Right renal pelvis (tissue), 4 donors: ENCODE measurements at regions not wholly inside any gene's neighbourhood (a gene's known extent, or its start where the extent isn't known, plus 50 kb on each side); places are given as distances from the start of the nearest gene placed in this dataset.
A peak's percentile ranks its signal among the peaks of the same experiment; 100 is the strongest.
"Not testable (repeated sequence)": the region's sequence is repeated elsewhere in the genome, so short reads cannot be mapped to it uniquely, and the experiment has no call there.

ENCODE experiments used
- DNase-seq, 4 donors: peaks; one replicate each; pipeline ENCODE4 v3.0.0-alpha.2; 2013; ENCODE audit warnings: low read depth in 4 of 4, low spot score in 3 of 4, missing footprints in 1 of 4

- DNase-seq, result no peak
Measured at GRCh38 chr3:34407281-34407680, 608.9 kb downstream of the PDCD6IP start.

DNA sequence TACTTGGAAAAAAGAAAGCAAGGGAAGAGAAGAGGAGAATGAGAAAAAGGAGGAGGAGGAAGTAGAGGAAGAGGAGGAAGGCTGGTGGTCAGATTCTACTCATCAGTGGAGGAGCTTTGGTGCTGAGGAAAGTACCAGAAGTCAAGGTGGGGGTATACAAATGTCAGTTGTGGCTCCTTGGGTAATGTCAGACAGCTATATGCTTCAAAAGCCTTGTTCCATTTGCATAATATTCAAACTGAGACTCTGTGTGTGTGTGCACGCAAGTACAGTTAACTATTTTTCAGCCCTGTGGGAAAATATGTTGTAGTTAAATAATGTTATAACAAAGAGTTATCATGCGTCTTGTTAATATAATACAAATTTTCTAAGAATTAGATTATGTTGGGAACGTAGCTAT is 609.7 kb downstream of the PDCD6IP start:
- no peak for DNase-seq

DNA sequence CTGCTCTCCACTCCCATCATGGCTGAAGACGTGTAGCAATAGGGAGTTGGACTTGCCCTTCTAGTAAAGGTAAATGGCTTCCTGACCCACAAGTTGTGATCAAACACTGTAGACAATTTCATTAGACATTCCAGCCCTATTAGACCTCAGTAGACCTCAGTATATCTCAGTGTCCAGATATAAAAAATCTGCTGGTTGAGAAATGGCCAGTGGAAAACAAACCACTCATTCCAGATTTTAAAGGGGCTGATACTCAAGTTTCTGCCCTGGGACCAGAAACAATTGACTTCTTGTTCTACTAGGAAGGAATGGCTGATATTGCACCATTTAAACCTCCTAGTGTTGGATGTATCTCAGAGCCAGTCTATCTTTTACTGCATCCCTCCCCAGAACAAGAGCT is 613.2 kb downstream of the PDCD6IP start:
- DNase-seq, result no peak

GRCh38 chr3:34419801-34420200 is 621.4 kb downstream of the PDCD6IP start:
- peak; percentile 2 to 25 (median 7) for DNase-seq

GRCh38 chr3:34421762-34422161 is 623.3 kb downstream of the PDCD6IP start:
- no peak for DNase-seq

DNA sequence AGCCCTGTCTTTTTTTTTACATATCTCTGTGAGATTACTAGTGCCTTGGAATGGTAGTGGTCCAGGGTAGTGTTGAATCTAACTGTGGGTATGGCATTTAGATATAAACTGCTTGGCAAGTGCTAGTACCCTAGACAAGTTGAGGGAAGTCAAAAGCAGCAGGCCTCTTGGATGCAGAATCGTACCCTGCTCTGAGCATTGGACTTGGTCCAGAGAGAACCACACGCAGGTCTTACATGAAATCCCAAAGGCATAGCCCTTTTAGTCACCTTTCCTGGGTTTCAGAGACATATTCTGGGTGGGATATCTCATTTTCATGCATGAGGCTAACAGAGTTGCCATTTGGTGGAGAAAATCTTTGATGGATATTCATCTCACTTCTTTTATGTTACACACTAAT is 641.4 kb downstream of the PDCD6IP start:
- DNase-seq, result no peak

DNA sequence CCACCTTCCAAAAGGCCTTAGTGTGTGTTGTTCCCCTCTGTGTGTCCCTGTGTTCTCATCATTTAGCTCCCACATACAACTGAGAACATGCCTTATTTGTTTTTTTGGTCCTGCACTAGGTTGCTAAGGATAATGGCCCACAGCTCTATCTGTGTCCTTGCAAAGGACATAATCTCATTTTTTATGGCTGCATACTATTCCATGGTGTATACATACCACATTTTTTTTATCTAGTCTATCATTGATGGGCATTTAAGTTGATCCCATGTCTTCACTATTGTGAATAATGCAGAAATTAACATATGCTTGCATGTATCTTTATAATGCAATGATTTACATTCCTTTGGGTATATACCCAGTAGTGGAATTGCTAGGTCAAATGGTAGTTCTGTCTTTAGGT is 645.7 kb downstream of the PDCD6IP start:
- no peak for DNase-seq

DNA sequence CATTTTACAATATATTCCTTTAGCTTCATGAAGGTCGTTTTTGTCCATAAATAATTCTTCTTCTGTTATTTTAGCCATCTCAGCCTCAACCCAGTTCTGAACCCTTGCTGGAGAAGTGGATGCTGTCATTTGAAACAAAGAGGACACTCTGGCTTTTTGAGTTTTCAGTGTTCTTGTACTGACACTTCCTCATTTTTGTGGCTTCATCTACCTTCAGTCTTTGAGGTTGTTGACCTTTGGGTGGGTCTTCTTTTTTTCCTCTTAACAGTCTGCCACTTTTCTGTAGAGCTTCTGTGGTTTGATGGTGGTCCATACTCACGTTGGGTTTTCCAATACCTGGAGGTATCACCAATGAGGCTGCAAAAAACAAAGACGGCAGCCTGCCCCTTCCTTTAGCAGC is 650.9 kb downstream of the PDCD6IP start:
- no peak for DNase-seq

GRCh38 chr3:34463414-34463813 is 665.0 kb downstream of the PDCD6IP start:
- no peak for DNase-seq

DNA sequence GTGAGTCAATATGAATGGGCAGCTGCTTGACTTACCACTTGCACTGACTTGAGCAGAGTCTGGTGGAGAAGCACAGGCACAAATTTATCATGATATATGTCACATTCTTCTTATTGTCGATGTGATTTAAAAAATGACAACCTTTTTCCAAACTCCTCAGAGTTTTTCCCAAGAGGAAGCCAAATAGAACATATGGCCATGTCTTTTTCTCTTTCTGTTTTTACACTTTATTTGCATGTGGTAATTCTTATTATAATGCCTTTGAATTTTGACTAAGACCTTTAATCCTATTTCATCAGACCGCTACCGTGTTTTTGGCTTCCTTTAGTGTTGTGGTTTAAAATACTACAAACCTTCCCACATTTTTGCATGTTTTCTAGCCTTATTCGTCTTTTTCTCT is 666.2 kb downstream of the PDCD6IP start:
- no peak for DNase-seq

GRCh38 chr3:34475851-34476250 is 677.4 kb downstream of the PDCD6IP start:
- no peak for DNase-seq

DNA sequence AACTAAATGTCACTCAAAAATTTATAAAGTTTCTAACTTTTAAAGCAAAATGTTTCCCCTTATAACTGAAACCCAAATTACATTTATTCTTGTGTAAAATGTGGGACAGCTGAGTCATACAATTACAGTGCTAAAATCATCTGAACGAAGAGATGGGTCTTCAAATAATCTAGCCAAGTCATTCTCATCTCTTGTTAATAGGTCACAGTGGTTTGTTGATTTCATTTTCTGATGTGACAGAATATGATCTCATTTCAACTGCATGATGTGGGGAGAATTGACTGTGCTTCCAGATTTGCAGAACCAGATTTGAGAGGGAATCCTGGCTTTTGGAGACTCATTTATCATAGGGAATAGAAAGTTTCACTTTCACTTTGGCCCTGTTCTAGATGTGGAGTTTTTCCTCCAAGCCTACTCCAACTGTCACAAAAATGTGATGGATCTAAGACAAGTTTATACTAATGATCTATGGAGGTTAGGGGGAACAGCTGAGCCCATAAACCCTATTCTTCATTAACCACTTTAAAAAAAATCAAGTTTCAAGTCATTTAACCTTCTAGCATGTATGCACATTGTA is 685.0 kb downstream of the PDCD6IP start:
- DNase-seq, result no peak

GRCh38 chr3:34504366-34504765 is 705.9 kb downstream of the PDCD6IP start:
- DNase-seq, result no peak

DNA sequence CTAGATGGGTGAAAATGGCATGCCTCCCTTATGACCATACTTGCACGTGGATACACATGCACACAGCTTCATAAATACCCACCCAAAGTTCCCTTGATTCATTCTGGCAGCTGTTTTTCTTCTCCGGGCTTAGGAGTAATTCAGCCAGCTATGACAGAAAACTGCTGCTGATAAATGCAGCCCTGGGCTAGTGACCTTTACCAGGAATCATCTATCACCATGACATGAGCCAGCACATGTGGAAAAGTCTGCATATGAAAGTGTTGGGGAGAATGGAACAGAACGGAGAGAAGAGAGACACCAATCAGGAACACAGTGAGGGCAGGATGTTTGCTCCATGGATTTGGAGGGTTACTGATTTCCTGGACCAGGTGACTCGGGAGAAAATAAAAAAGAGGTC is 706.3 kb downstream of the PDCD6IP start:
- peak in 2 of 4 donors; percentile 4 to 12 for DNase-seq

DNA sequence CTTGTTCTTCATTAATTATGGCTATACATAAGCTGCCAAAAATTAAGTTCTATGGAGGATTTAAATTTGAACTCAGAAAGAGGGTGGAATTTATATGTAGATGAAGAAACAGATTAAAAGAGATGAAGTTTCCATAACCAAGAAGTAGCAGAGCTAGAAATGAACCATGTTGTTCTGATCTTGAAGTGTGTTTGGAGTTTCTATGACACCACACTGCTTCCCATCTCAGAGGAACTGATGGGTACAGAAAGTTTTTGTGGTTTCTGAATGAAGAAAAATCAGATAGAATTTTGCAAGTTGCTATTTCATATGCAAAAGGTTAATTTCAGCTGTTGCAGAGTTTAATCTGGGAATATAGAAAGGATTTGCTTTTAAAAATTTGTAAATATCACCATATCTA is 710.3 kb downstream of the PDCD6IP start:
- DNase-seq, result no peak

GRCh38 chr3:34511891-34512290 is 713.5 kb downstream of the PDCD6IP start:
- no peak for DNase-seq

- DNase-seq, result not testable (repeated sequence)
Measured at GRCh38 chr3:34519008-34519407, 720.6 kb downstream of the PDCD6IP start.

GRCh38 chr3:34531156-34531555 is 732.7 kb downstream of the PDCD6IP start:
- no peak for DNase-seq

GRCh38 chr3:34533451-34533850 is 735.0 kb downstream of the PDCD6IP start:
- DNase-seq, result no peak

DNA sequence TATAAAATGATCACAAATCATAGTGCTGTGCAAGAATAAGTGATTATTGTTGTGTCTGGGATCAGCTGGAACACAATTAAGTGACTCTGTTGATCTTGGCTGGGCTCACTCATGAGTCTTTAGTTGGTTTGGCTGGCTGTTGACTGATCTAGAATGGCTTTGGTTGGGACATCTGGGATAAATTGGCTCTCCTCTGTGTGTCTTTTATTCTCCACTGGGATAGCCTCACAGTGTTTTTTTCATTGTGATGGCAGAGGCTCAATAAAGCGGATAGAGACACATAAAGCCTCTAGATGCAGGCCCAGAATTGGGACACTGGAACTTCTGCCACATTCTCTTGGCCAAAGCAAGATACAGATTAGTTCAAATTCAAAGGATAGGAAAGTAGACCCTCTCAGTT is 735.6 kb downstream of the PDCD6IP start:
- no peak for DNase-seq

DNA sequence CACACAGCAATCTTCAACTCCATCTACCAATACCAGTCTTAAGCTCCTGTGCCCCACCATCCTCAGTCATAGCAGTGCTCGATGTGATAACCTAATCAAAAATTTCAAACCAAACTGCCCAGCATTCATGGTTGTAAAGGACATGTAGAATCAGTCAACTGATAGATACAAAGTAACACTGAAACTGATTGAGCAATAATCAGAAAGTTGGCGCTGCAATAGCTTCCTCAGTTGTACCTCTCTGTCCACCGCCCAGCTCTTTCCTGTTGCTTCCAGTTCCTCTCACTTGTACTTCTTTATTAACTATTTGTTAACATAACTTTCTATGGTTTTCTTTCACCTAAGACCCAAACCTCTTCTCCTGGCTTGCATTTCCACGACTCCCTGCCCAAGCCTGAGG is 745.7 kb downstream of the PDCD6IP start:
- no peak for DNase-seq

GRCh38 chr3:34547297-34547920 is 749.0 kb downstream of the PDCD6IP start:
- no peak for DNase-seq

GRCh38 chr3:34567266-34567665 is 768.8 kb downstream of the PDCD6IP start:
- no peak for DNase-seq
